Left ventricle myocardium superior (tissue), 1 donor: ENCODE measurements at regions not wholly inside any gene's neighbourhood (a gene's known extent, or its start where the extent isn't known, plus 50 kb on each side); places are given as distances from the start of the nearest gene placed in this dataset.

Experiments used
- ATAC-seq: fragments of 200-7000 bp; cut with Tn5 transposase; one replicate; pipeline ENCODE4 v1.9.1; 2020; ENCODE audit warnings: mild to moderate bottlenecking, moderate library complexity
- DNase-seq: peaks from one replicate; pipeline ENCODE4 v3.0.0-alpha.2; 2020
- intact Hi-C: fragments of 100-400 bp; cut with micrococcal nuclease; formaldehyde crosslinking; loops from one replicate; pipeline ENCODE4 v1.11.0; 2022
- donor health status: DM: no; HTN: yes; CAD: no; lungs with severe emphysema.

DNA sequence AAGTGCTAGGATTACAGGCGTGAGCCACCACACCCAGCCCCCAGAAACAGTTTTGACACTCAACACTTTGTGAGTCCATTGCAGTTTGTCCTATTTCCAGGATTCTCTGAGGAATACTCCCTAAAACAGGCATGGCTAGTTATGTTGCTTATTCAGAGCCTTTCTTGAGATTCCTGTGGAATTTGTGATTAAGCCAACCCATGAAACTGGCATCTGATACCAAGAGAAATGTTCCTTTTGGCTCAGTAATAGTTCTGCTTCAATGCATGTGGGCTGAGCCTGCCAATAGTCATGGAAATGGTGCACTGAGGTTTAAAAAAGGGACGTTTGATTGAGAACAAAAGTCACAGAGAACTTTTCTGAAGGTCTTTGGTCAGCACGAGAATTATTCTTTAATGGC, 241.7 kb downstream of the PPP1R2C start:
- intact Hi-C loops = no loop called here
- ATAC-seq (no peak), DNase-seq (no peak)

DNA sequence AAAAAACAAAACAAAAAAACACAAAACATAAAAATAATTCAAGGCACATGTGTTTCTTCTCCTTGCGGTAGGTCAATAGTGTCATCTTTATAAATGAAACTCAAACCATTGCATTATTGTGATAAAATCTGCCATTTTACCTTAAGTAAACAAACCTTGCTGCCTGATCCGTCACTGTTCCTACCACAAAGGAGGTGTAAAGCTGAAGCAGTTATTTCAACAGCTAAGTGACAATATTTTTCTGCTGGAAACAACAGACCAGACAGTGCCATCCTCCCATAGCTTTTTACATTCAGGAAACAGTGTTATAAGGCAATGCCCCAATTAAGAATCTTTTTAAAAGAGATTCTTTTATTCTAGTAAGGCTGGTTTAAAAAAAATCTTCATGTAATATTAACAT, 242.7 kb downstream of the PPP1R2C start:
- DNase-seq (no peak), ATAC-seq (no peak)
- intact Hi-C loops = no loop called here

DNA sequence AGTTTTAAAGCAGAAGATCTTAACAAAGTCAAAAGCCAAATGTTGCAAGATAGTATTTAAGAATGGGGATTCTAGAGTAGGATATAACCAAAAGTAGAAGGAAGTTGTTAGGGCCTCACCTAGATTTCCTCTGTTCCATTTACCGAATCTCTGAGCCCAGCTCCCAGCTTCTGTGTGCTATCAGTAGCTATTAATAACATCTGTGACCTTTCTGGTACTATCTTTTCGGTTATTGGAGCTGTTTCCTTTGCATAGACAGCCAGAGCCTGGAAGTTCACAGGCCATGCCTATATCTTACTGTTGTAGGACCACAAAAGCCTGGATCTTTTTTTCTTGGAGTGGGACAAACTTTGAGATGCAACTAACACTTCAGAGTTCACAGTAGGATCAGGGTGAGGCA, 244.2 kb downstream of the PPP1R2C start:
- ATAC-seq = peak; percentile 30

DNA sequence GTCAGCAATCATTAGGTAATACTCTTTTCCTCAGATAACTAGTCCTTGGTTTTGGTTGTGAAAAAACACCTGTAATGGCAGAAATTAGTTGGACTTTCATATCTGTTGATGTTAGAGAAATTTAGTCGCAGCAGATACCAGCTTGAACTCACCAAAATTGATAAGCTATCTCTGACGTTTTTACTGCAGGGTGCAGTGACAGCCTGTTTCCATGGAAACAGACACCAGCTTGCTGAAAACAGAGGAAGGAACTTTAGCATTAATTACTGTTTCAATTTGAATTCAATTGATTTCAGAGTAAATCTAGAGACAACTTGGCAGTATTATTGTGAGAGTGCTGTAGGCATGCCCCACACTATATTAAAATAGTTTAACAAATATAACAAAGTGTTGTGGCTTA, 246.5 kb downstream of the PPP1R2C start:
- ATAC-seq = no peak
- DNase-seq = no peak
- intact Hi-C loops = no loop called here

More for the DNA sequence above, 244.2 kb downstream of the PPP1R2C start:
- DNase-seq = no peak
- intact Hi-C loops = no loop called here

DNA sequence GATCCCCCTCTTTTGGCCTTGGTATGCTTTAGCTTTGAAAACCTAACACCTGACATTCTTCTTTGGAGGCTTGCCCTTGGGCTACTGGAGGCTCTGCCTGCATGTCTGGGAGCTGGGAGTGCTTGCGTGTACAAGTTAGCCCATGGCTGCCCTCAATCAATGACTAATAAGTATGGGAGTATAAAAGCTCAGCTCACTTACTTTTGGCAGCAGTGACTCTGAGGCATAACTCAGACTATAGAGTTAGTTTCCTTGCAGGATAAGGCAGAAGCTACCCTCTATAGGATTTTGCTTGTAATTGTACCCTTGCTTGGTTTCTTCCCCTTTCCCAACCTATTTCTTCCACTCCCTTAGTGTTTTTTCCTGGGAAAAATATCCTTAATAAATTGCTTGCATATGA, 247.9 kb downstream of the PPP1R2C start:
- intact Hi-C loops = no loop called here
- ATAC-seq = no peak
- no peak for DNase-seq

DNA sequence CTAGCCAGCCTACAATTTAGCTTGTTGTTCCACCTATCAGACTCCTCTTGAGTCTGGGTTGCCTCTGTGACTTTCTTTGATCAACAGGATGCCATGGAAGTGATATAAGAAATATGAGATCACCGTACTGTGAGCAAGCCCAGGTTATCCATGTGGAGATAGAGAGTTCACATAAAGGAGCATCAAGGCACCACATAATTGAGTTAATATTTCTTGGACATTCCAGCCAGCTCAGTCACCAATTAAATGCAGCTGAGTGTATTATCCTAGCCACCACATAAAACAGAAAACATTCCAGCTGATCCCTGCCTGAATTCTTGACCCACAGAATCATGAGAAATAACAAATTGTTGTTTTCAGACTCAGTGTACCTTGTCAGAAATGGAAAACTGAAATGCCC, 253.6 kb downstream of the PPP1R2C start:
- intact Hi-C loops = no loop called here
- ATAC-seq (no peak), DNase-seq (no peak)

DNA sequence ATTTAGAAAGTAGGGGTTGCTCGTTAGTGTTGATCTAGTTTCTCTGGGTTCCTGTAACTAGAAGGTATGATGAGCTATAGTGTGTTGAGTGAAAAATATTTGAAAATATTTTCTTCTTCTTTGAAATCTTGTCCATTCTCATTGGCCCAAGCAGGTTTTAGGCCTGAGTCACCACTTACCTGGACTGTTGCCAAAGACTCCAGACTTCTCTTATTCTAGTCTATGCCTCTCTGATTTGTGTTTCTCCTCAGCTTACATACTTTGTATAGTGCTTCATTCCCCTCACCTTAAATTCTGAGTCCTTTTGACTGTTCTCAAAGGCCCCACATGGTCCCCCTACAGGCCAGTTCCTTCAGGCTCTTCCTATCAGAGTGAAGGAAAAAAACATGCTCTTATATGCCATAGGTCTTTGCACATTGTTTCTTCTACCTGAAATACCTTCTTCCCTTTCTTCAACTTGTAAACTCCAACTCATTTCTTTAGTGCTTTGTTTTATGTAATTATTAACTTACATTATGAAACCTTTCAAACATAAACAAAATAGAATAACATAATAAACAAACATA, 258.2 kb downstream of the PPP1R2C start:
- DNase-seq (no peak), ATAC-seq (no peak)
- intact Hi-C loops = no loop called here

DNA sequence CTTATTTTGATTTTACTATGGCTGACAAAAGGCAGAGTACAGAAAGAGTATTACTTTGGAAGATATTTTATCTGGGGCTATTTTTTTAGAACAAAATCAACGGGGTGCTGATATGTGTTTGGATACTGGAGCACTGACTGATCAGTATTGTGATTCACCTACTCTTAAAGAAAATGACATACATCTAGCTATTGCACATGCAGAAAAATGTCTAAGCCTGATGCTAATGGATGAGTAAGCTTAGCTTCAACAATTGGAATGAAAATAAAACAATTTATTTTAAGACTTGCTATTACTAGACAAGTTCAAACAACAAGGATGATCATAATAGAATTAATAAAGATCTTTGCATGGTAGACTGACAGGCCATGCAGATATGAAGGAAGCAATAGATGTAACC, 262.0 kb downstream of the PPP1R2C start:
- DNase-seq (no peak), ATAC-seq (no peak)
- intact Hi-C loops = no loop called here

DNA sequence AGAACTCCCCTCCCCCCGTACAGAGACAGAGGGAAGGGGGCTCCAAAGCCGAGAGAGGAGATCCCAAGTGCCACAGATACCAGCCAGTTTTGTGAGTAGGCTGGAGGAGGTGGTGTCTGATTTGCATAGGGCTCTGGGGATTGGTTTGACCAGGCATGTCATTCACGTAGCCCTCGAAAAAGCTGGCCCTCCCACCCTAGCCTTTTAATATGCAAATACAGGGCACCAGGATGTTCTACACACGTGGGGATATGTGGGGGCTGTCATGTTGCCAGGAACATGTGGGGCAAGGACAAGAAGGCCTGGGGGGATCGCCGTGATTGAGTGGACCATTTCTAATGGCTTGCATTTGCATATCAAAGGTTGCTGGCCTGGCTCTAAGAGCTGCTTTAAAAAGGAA, 272.9 kb downstream of the PPP1R2C start:
- ATAC-seq = no peak
- no peak for DNase-seq
- intact Hi-C loops = no loop called here

DNA sequence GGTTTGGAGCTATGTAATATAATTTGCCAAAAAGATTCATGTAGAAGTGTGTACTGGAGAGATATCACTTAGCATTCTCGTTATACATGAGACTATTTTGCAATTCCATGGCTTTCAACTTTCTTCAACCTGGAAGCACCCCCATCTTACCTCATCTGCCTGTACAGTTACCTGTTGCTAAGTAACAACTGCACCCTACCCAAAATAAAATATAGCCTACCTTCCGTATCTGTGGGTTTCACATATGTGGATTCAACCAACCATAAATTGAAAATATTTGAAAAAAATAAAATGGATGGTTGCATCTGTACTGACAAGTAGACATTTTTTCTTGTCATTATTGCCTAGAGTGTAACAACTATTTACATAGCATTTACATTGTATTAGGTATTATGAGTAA, 278.3 kb downstream of the PPP1R2C start:
- no peak for ATAC-seq
- DNase-seq = no peak
- intact Hi-C loops = no loop called here

DNA sequence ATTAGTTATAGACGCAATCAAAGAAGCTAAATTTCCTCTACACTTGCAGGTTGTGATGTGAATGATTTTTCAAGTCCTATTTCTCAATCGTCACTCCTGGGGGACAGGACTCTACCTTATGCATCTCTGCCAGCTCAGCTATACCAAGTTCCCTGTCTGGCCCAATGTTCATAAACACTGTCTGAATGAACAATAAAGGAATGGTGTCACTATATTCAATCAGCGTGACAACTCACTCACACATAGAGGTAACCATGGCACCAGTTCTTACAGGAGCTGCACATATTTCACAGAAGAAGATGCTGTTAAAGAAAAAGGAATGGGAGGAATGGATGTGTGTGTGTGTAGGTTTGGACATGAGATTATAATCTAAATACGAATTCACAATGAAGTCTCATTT, 280.6 kb downstream of the PPP1R2C start:
- intact Hi-C loops = no loop called here
- no peak for ATAC-seq

DNA sequence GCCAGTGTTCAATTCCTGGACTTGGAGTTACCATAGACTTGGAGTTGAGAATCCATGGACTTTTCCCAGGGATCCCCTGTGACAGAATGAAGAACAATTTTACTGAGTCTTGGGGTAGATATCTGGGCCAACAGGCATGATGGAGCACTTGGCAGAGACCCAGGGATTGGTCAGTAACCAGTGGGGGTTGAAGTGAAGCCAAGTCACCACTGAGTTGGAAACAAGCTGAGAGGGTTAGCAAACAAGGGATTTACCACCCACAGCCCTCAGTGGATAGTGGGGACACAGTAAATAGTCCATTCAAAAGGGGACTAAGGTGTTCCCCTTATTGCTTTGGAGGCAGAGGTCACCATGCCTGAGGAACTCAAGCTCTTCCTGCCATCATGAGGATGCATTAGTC, 281.7 kb downstream of the PPP1R2C start:
- no peak for ATAC-seq
- no peak for DNase-seq
- intact Hi-C loops = no loop called here

More for the DNA sequence above, 280.6 kb downstream of the PPP1R2C start:
- DNase-seq = no peak

DNA sequence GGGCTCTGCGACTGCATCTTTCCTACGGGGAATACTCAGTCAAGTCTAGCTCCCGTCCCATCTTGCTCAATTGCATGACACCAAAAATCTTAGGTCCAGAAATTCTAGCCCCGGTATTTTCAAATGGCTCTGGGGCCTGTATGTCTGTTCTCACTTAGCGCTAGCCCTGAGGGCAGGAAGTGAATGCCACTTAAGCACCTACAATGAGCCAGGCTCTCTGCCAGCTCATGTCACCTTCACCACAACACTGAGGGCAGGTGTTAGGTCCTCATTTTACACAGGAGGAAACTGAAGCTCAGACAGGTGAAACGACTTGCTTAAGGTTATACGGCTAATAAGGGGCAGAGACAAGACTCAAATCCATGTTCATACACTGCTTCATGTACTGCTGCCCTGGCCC, 282.8 kb downstream of the PPP1R2C start:
- ATAC-seq (no peak), DNase-seq (no peak)
- intact Hi-C loops = no loop called here

DNA sequence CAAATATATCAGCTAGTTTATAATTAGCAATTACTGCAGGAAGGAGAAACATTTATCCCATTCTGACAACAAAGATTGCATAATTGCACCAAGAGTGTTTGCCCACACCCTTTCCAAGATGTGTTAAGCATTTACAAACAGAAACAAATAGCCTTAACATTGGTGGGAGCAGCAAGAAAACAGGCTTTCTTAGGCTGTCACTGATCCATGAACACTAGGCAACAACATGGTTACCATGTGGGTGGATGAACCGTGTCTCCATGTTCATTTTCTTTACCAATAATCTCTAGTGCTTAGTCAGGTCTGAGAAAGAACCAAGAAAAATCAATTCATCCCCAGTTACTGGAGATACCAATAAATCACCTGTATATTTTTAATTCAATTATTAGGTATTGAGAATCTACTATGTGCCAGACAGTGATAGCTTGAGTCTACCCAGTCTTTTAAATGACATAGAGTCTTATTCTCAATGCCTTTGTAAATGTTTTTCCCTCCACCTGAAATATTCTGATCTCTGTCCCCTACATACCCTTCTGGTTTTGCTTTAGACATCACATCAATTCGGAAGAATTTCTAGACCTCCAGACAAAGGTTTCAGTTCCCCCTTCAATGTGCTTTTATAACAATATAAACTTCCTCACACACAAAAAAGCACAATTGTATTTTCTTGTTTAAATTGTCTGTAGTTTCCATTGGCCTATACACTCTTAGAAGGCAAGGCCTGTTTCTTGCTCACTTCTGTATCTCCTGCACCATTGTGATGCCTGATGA, 286.6 kb downstream of the PPP1R2C start:
- DNase-seq (no peak), ATAC-seq (no peak)
- intact Hi-C loops = no loop called here

DNA sequence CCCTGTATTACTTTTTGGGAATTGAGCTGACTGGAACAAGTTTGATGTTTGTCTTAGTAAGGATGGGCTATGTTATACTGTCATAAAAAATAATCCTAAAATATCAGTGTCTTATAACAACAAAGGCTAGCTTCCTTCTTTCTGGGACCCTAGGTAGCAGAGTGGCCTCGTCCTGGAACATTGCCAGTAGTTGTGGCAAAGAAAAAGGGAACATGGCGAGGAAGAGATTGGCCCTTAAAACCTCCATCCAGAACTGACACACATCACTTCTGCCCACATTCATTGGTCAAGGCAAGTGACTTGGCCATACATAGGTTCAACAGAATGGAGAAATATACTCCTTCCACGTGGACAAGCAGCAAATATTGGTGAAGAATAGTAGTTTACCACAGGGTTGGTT, 287.9 kb downstream of the PPP1R2C start:
- ATAC-seq (no peak), DNase-seq (no peak)
- intact Hi-C loops = no loop called here

DNA sequence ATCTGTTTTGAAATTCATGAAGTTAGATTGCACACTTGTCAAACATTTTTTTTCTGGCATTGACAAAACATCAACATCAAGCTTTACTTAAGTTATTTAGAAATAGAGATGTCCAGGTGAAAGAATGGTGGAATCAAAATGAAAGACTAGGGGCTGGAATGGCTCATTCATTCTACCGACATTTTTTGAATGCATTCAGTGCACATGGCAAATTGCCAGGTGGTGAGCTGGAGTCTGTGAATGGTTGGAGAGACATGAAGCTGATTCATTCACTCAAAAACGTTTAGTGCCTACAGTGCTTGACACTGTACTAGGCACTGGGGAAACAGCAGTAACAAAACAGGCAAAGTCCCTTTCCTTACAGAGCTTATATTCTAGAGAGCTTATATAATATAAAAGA, 292.4 kb downstream of the PPP1R2C start:
- intact Hi-C loops = no loop called here
- DNase-seq (no peak), ATAC-seq (no peak)

DNA sequence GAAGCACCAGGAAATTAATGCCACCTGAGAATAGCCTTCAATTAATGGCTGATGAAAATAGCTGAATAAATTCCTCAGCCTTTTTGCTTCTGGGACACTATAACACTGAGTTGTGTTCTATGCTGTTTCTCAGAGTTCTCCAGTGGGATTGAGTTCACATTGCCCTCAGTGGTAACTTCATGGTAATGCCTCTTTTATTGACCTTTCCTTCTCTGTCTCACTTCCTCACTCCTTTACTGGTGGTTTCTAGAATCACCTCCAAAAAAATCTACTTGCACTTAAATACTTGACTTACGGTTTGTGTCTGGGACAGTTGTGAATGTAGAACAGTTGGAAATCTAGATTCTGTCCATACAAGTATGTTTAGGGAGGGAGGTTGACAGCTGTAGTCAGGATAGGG, 293.7 kb downstream of the PPP1R2C start:
- DNase-seq = no peak
- no peak for ATAC-seq
- intact Hi-C loops = no loop called here

DNA sequence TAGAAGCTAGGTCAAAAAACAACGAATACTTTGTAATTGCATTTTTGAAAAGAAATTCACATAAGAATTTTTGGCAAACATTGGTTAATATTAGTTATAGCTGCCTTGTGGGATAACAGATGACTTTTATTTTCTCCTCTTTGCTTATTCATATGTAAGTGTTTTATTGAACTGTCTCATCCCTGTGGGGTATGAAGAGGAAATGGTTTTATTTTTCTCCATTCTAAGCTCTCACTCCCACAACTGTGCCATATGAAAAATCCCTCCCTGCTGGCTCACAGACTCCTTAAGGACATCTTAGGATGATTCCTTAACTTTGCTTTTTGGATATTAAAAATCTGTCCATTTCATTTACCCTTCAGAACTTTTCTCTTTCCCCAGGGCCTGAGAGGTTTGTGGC, 300.6 kb downstream of the PPP1R2C start:
- no peak for ATAC-seq
- intact Hi-C loops = no loop called here
- DNase-seq = no peak

DNA sequence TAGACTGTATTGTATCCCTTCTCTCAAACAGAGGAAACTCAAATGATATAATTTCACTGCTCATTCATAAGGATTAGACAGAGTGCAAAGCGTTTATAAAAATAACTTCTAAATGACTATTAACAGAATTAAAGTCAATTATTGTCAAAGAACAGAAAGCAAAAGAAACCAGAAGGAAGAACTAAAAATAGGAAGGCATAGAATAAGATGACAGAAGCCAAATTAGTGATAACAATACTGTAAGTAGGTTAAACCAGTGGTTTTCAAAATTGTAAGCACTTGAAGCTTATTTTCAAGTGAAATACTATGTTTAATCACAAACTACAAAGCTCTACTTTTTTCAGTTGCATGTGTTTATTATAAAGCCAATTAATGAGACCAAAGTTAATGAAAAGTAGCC, 305.2 kb downstream of the PPP1R2C start:
- ATAC-seq (no peak), DNase-seq (no peak)
- intact Hi-C loops = no loop called here

DNA sequence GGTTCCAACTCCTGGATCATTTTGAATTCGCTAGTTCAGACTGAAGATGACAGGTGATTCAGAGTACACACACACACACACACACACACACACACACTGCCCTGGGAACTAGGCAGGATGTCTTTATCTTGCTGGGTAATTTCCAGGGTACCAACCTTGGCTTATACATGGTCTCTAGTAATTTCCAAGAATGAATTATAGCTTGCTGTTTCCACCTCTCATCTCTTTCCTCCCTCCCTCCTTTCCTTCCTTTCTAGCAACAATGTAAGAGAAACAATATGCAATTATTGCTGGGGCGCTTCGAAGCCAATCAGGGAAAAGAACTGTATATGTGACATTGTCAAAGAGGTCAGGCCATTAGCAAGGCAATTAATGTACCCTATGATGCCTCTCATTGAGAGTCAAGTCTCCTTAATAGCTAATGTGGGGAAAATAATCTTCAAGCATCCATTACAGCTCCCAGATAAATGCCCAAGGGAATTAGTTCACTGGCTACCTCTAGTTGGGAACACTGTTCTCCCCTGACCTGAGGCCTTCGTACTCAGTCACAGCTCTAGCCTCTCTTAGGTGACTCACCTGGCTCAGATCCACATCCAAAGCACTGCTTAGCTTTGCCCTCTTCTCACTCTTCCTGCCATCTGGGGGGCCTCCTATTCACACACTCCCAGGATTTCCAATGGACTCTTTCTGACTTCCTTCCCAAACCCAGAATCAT, 311.5 kb downstream of the PPP1R2C start:
- no peak for ATAC-seq
- intact Hi-C loops = no loop called here
- DNase-seq = no peak

DNA sequence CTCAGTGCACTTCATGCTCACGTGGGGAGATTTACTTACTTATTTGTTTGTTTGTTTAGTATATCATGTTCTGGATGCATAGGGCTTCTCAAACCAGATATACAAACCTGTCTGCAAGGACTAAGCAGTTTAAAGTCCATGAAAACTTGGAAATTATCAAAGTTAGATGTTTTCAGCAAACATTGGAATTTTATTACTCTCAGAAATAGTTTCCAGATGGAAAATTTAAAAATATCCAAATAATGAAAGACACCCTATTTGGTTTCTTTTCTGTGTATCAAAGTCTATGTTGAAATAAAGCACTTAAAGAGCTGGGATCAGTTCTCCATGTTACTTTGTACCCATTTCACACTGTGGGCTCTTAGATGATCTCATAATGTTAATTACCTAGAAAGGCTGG, 312.1 kb downstream of the PPP1R2C start:
- intact Hi-C loops = no loop called here
- DNase-seq (no peak), ATAC-seq (no peak)
